IMR-90 (cell line): ENCODE measurements at regions not wholly inside any gene's neighbourhood (a gene's known extent, or its start where the extent isn't known, plus 50 kb on each side); places are given as distances from the start of the nearest gene placed in this dataset.

ENCODE experiments used
- ATAC-seq: fragments of 200-7000 bp; cut with Tn5 transposase; 2 replicates; pipeline ENCODE4 v1.9.1; 2020; ENCODE audit warnings: low read depth, mild to moderate bottlenecking, moderate library complexity
- BruUV-seq: library from RNA; stranded (reverse); fragments of 400-500 nt; replicated peaks from 2 replicates; lab custom pipeline; 2021; lab: Mats Ljungman, UMichigan
- CTCF ChIA-PET: fragments of 300-600 bp; formaldehyde crosslinking; extraction: SDS; loops from one replicate; lab custom pipeline; 2021; ENCODE audit warnings: antibody characterized with exemption; lab: Yijun Ruan, JAX
- POLR2A ChIA-PET: fragments of 300-600 bp; sonication (Branson Sonifier 250); formaldehyde crosslinking; loops from one replicate; lab custom pipeline; 2022; ENCODE audit warnings: antibody characterized with exemption; ENCODE audit not compliant: unreplicated experiment; lab: Charles Lee
- DNase-seq: peaks from one replicate; pipeline ENCODE4 v3.0.0; 2013
- H2AFZ ChIP-seq: replicated peaks from 2 replicates; pipeline ENCODE3; 2013; ENCODE audit warnings: low read length, mild to moderate bottlenecking; ENCODE audit not compliant: poor library complexity
- H2AK5ac ChIP-seq: 2 replicates; pipeline ENCODE4 v1.6.1; 2013; ENCODE audit warnings: low read depth, low read length, inconsistent platforms
- H2AK9ac ChIP-seq: replicated peaks from 2 replicates; pipeline ENCODE3; 2013; ENCODE audit warnings: mild to moderate bottlenecking, low read depth, low read length, moderate library complexity; ENCODE audit not compliant: poor library complexity
- H2BK120ac ChIP-seq: 2 replicates; pipeline ENCODE4 v1.6.1; 2013; ENCODE audit warnings: low read depth, low read length, inconsistent platforms
- H2BK15ac ChIP-seq: 3 replicates; pipeline ENCODE4 v1.6.1; 2013; ENCODE audit warnings: low read depth, low read length, inconsistent platforms
- H2BK20ac ChIP-seq: 2 replicates; pipeline ENCODE4 v1.6.1; 2013; ENCODE audit warnings: low read depth, mild to moderate bottlenecking, inconsistent platforms, low read length, moderate library complexity
- H2BK5ac ChIP-seq: 2 replicates; pipeline ENCODE4 v1.6.1; 2013; ENCODE audit warnings: mild to moderate bottlenecking, low read depth, low read length, inconsistent platforms; ENCODE audit not compliant: poor library complexity, severe bottlenecking
- H3K14ac ChIP-seq: replicated peaks from 2 replicates; pipeline ENCODE4 v1.6.1; 2013; ENCODE audit warnings: low read depth, low read length, inconsistent platforms
- H3K18ac ChIP-seq: 2 replicates; pipeline ENCODE4 v1.6.1; 2013; ENCODE audit warnings: low read depth, low read length, control low read depth
- H3K23ac ChIP-seq: 2 replicates; pipeline ENCODE4 v1.6.1; 2013; ENCODE audit warnings: low read depth, low read length, inconsistent platforms
- H3K27ac ChIP-seq: 2 replicates; pipeline ENCODE4 v1.5.1; 2013; ENCODE audit warnings: mild to moderate bottlenecking, control low read depth, low read length; ENCODE audit not compliant: insufficient read depth
- H3K27me3 ChIP-seq: 2 replicates; pipeline ENCODE4 v1.6.1; 2013; ENCODE audit warnings: low read length; ENCODE audit not compliant: control insufficient read depth, insufficient read depth
- H3K36me3 ChIP-seq: 2 replicates; pipeline ENCODE4 v1.6.1; 2013; ENCODE audit warnings: low read length, mixed read lengths; ENCODE audit not compliant: control insufficient read depth, insufficient read depth
- H3K4ac ChIP-seq: 2 replicates; pipeline ENCODE4 v1.6.1; 2013; ENCODE audit warnings: low read depth, low read length, inconsistent platforms
- H3K4me1 ChIP-seq: 2 replicates; pipeline ENCODE4 v1.6.1; 2013; ENCODE audit warnings: low read length, mixed read lengths; ENCODE audit not compliant: control insufficient read depth, insufficient read depth
- H3K4me2 ChIP-seq: 2 replicates; pipeline ENCODE4 v1.6.1; 2013; ENCODE audit warnings: low read depth, mild to moderate bottlenecking, control low read depth, low read length, moderate library complexity
- H3K4me3 ChIP-seq: 2 replicates; pipeline ENCODE4 v1.5.1; 2013; ENCODE audit warnings: low read depth, mild to moderate bottlenecking, control low read depth, low read length, moderate library complexity; ENCODE audit not compliant: insufficient read depth
- H3K56ac ChIP-seq: 2 replicates; pipeline ENCODE4 v1.6.1; 2013; ENCODE audit warnings: low read length, inconsistent platforms; ENCODE audit not compliant: insufficient read depth; ENCODE audit errors: extremely low read depth
- H3K79me1 ChIP-seq, 2 experiments: 2 replicates each; pipeline ENCODE4 v1.6.1; 2013; ENCODE audit warnings: low read length in 2 of 2, inconsistent platforms in 1 of 2, low read depth in 1 of 2
- H3K9ac ChIP-seq: 2 replicates; pipeline ENCODE4 v1.6.1; 2013; ENCODE audit warnings: low read depth, low read length, control low read depth
- H3K9me1 ChIP-seq: 2 replicates; pipeline ENCODE4 v1.6.1; 2013; ENCODE audit warnings: low read length, inconsistent platforms; ENCODE audit not compliant: insufficient read depth
- H3K9me3 ChIP-seq: 2 replicates; pipeline ENCODE4 v1.6.1; 2013; ENCODE audit warnings: low read length; ENCODE audit not compliant: control insufficient read depth, insufficient read depth
- H4K20me1 ChIP-seq: 2 replicates; pipeline ENCODE4 v1.6.1; 2013; ENCODE audit warnings: low read length, inconsistent platforms; ENCODE audit not compliant: insufficient read depth
- H4K5ac ChIP-seq: 2 replicates; pipeline ENCODE4 v1.6.1; 2013; ENCODE audit warnings: mild to moderate bottlenecking, low read depth, low read length, control low read depth
- H4K8ac ChIP-seq, 2 experiments: 2 replicates each; pipeline ENCODE4 v1.6.1; 2013; ENCODE audit warnings: low read depth in 2 of 2, low read length in 2 of 2, control low read depth in 1 of 2, inconsistent platforms in 1 of 2
- H4K91ac ChIP-seq: 2 replicates; pipeline ENCODE4 v1.6.1; 2013; ENCODE audit warnings: low read depth, low read length, inconsistent platforms; ENCODE audit not compliant: insufficient read depth
- BHLHE40 ChIP-seq: fragments of 150-350 bp; IDR thresholded peaks from 2 replicates; pipeline ENCODE4 v1.6.1; 2016; ENCODE audit warnings: mild to moderate bottlenecking, low read depth, low read length
- CTCF ChIP-seq: conservative IDR thresholded peaks from 2 replicates; pipeline ENCODE4 v1.5.1; 2012; ENCODE audit warnings: mild to moderate bottlenecking, low read depth, low read length, improper control_type of control experiment
- FOS ChIP-seq: fragments of 150-350 bp; IDR thresholded peaks from 2 replicates; pipeline ENCODE4 v1.6.1; 2016; ENCODE audit warnings: low read depth, low read length
- MAFK ChIP-seq: IDR thresholded peaks from 2 replicates; pipeline ENCODE4 v1.6.1; 2012; ENCODE audit warnings: low read depth, low read length, improper control_type of control experiment
- MAZ ChIP-seq: IDR thresholded peaks from 2 replicates; pipeline ENCODE4 v1.6.1; 2012; ENCODE audit warnings: low read depth, mild to moderate bottlenecking, low read length, improper control_type of control experiment, moderate library complexity, borderline replicate concordance
- MXI1 ChIP-seq: IDR thresholded peaks from 2 replicates; pipeline ENCODE4 v1.6.1; 2012; ENCODE audit warnings: low read depth, mild to moderate bottlenecking, low read length, moderate library complexity, borderline replicate concordance
- RAD21 ChIP-seq: IDR thresholded peaks from 2 replicates; pipeline ENCODE4 v1.6.1; 2012; ENCODE audit warnings: low read length, improper control_type of control experiment
- RFX5 ChIP-seq: IDR thresholded peaks from 2 replicates; pipeline ENCODE4 v1.8.0; 2012; ENCODE audit warnings: low read depth, mild to moderate bottlenecking, low read length, moderate library complexity
- USF2 ChIP-seq: fragments of 150-350 bp; IDR thresholded peaks from 2 replicates; pipeline ENCODE4 v1.6.1; 2017; ENCODE audit warnings: mild to moderate bottlenecking, antibody characterized with exemption, low read length, low read depth
- WGBS, 2 experiments: methylation state at CpG; one replicate each; pipeline versions ENCODE4 v1.1.5 to v1.1.7; 2013; ENCODE audit warnings: missing lambda C conversion rate in 2 of 2; ENCODE audit not compliant: insufficient read length in 1 of 2; ENCODE audit errors: extremely low coverage in 2 of 2; 5-methylcytosine and 5-hydroxymethylcytosine counted together
- dilution Hi-C: fragments of 300-500 bp; cut with HindIII; formaldehyde crosslinking; loops from one replicate; pipeline ENCODE4 v1.14.3; 2018; ENCODE audit warnings: low sequenced_read_pairs; ENCODE audit not compliant: unreplicated experiment
- in situ Hi-C: fragments of 300-500 bp; cut with MboI; formaldehyde crosslinking; loops from 3 replicates; pipeline ENCODE4 v1.14.3; 2019; ENCODE audit warnings: low sequenced_read_pairs, inconsistent platforms, mixed read lengths
- intact Hi-C: fragments of 100-400 bp; cut with micrococcal nuclease; formaldehyde crosslinking; loops from 2 replicates; pipeline ENCODE4 v1.10.0; 2022

GRCh38 chr2:234587341-234588053 is 90.6 kb upstream of the ARL4C start:
- no peak overlapping the region for H3K56ac ChIP-seq
- H2BK15ac ChIP-seq = peak overlapping the region; percentile 91; the same call in 2 of the 3 replicates
- no peak overlapping the region for H3K9ac ChIP-seq
- no peaks in the 10 kb centered on the region for H3K9me3 ChIP-seq
- ATAC-seq (peak; percentile 68), DNase-seq (peak; percentile 27)
- peak overlapping the region; percentile 37 for H2AK5ac ChIP-seq
- H4K20me1 ChIP-seq = no peaks in the 10 kb centered on the region
- H3K4me3 ChIP-seq = no peak overlapping the region
- peak overlapping the region; percentile 63; the same call in 1 of the 2 replicates for H4K91ac ChIP-seq
- POLR2A ChIA-PET = no interaction called here
- no peak overlapping the region for H2AK9ac ChIP-seq
- peak overlapping the region; percentile 50; the same call in 1 of the 2 replicates for H2BK20ac ChIP-seq
- peak overlapping the region; percentile 74 for H2BK120ac ChIP-seq
- peak overlapping the region; percentile 51; the same call in 1 of the 2 replicates for H3K23ac ChIP-seq
- H3K36me3 ChIP-seq = no peaks in the 10 kb centered on the region
- TF ChIP-seq CTCF (no peak), MXI1 (no peak), BHLHE40 (no peak), USF2 (no peak), RAD21 (no peak), FOS (no peak), MAZ (no peak), MAFK (no peak), RFX5 (no peak)
- peaks cover 3% of the 10 kb centered on the region; the same call in 1 of the 2 replicates for H3K9me1 ChIP-seq
- no peak overlapping the region for H2AFZ ChIP-seq
- no peak overlapping the region for H3K27ac ChIP-seq
- peak overlapping the region; percentile 62 for H3K14ac ChIP-seq
- in situ Hi-C loops = no loop called here
- H3K4me2 ChIP-seq = no peak overlapping the region
- peak overlapping the region; percentile 42 for H3K4ac ChIP-seq
- CTCF ChIA-PET = no interaction called here
- dilution Hi-C loops = no loop called here
- intact Hi-C loops = no loop called here
- H3K79me1 ChIP-seq = no peaks in the 10 kb centered on the region
- no peak overlapping the region for H4K5ac ChIP-seq
- H3K18ac ChIP-seq = peak overlapping the region; percentile 16; the same call in 1 of the 2 replicates
- 0 out of 2 replicates have a peak, but pooled peaks cover 2% of the 10 kb centered on the region for H3K27me3 ChIP-seq
- H2BK5ac ChIP-seq = no peak overlapping the region
- peak overlapping the region in 1 of 2 experiments; percentile 44; a peak in 1 of 4 replicates for H4K8ac ChIP-seq
- WGBS, 2 experiments = no CpG with 5 or more reads among the region's 6 CpGs
- peaks cover 3% of the 10 kb centered on the region; the same call in 1 of the 2 replicates for H3K4me1 ChIP-seq
- no TSS peak for BruUV-seq
